ENCODE measurements at regions not wholly inside any gene's neighbourhood (a gene's known extent, or its start where the extent isn't known, plus 50 kb on each side); places are given as distances from the start of the nearest gene placed in this dataset.
"Not testable (repeated sequence)": the region's sequence is repeated elsewhere in the genome, so short reads cannot be mapped to it uniquely, and the experiment has no call there.

DNA sequence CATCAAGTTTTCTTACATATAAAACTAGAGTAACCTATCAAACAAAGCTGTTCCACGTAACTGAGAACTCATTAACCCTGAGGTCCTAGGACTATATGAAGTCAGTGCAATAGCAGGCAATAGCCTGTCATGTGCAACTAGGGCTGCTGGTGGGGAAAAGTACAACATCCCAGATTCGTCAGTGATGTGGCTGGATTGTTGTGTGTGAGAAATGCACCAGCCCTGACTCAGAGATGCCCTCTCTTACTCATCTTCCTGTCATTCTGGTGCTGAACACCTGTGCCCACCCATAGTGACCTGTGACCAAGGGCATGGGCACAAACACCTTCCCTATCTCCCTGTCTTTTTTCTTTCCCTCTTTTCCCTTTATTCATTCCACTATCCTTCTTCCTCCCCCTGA lies 504.2 kb downstream of the TUBA3C start:
- H3K27me3 Mint-ChIP-seq, H3K36me3 Mint-ChIP-seq, H3K9me3 Mint-ChIP-seq, H3K4me3 Mint-ChIP-seq, CTCF ChIA-PET, DNase-seq, H3K4me1 Mint-ChIP-seq, H3K27ac Mint-ChIP-seq: not testable (repeated sequence)

DNA sequence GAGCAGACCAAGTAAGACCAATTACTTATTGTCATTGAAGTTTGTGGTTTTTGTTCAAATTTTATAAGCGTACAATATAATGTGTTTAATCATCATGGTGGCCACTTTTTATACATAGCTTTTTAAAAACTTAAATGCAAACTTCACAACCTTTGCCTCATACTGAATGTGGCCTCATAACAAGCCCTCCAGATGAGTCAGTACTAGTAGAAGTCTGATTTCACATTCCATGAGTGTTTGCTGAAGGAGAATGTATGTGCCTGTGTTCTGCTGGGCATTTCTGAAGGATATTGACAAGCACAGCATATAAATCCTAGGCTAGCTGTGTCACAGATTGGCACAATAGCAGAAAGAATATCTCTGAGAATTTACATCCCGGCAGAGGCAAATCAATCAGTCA lies 506.4 kb downstream of the TUBA3C start:
- CTCF ChIA-PET: not testable (repeated sequence)

GRCh38 chr13:18673794-18674193 lies 507.8 kb downstream of the TUBA3C start:
- not testable (repeated sequence) for H3K27ac Mint-ChIP-seq, H3K4me1 Mint-ChIP-seq, H3K36me3 Mint-ChIP-seq

More for the DNA sequence above, 506.4 kb downstream of the TUBA3C start:
- DNase-seq, H3K27ac Mint-ChIP-seq, H3K36me3 Mint-ChIP-seq, H3K9me3 Mint-ChIP-seq, H3K27me3 Mint-ChIP-seq, H3K4me3 Mint-ChIP-seq, H3K4me1 Mint-ChIP-seq: not testable (repeated sequence)

DNA sequence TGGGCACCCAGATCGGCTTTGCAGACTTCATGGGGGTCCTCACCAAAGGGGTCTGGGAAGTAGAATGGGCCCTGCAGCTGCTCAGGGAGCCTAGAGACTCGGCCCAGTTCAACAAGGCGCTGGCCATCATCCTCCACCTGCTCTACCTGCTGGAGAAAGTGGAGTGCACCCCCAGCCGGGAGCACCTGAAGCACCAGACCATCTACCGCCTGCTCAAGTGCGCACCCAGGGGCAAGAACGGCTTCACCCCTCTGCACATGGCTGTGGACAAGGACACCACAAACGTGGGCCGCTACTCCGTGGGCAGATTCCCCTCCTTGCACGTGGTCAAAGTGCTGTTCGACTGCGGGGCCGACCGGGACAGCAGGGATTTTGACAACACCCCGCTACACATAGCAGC lies 515.0 kb downstream of the TUBA3C start:
- H3K36me3 Mint-ChIP-seq, DNase-seq, H3K27me3 Mint-ChIP-seq, H3K27ac Mint-ChIP-seq, CTCF ChIA-PET, H3K4me1 Mint-ChIP-seq, H3K4me3 Mint-ChIP-seq, H3K9me3 Mint-ChIP-seq: not testable (repeated sequence)

More at GRCh38 chr13:18673794-18674193, 507.8 kb downstream of the TUBA3C start:
- H3K9me3 Mint-ChIP-seq, DNase-seq, H3K4me3 Mint-ChIP-seq, H3K27me3 Mint-ChIP-seq, CTCF ChIA-PET: not testable (repeated sequence)

DNA sequence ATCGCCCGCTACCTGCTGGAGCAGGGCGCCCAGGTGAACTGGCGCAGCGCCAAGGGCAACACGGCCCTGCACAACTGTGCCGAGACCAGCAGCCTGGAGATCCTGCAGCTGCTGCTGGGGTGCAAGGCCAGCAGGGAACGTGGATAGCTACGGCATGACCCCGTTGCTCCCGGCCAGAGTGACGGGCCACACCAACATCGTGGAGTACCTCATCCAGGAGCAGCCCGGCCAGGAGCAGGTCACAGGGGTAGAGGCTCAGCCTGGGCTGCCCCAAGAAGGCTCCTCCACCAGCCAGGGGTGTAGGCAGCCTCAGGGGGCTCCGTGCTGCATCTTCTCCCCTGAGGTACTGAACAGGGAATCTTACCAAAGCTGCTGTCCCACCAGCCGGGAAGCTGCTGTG lies 515.9 kb downstream of the TUBA3C start:
- H3K27ac Mint-ChIP-seq, H3K27me3 Mint-ChIP-seq, H3K9me3 Mint-ChIP-seq, H3K4me1 Mint-ChIP-seq, DNase-seq, CTCF ChIA-PET, H3K36me3 Mint-ChIP-seq, H3K4me3 Mint-ChIP-seq: not testable (repeated sequence)

- H3K27ac Mint-ChIP-seq, H3K9me3 Mint-ChIP-seq, H3K36me3 Mint-ChIP-seq, H3K4me1 Mint-ChIP-seq, H3K27me3 Mint-ChIP-seq, DNase-seq, H3K4me3 Mint-ChIP-seq, CTCF ChIA-PET: not testable (repeated sequence)
Observed at GRCh38 chr13:18665124-18665523, 516.5 kb downstream of the TUBA3C start.

DNA sequence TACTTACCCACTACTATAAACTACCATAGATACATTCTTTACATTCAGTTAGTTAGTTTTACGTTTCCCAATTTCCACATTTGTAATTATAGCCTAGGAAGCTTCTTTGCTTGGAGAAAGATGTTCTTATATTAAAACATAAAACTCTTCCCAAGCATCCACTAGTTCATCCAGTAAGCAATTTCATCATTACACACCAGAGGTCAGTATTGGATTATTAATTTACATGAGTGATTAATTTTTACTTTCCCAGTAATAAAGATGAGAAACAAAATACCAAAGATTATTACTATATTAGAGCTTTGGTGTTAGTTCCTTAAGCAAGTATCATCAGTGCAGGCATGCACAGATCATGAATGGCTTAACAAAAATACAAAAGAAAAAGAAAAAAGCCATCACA lies 518.4 kb downstream of the TUBA3C start:
- H3K4me3 Mint-ChIP-seq, H3K27me3 Mint-ChIP-seq, CTCF ChIA-PET, H3K27ac Mint-ChIP-seq, H3K9me3 Mint-ChIP-seq, H3K4me1 Mint-ChIP-seq, H3K36me3 Mint-ChIP-seq, DNase-seq: not testable (repeated sequence)

DNA sequence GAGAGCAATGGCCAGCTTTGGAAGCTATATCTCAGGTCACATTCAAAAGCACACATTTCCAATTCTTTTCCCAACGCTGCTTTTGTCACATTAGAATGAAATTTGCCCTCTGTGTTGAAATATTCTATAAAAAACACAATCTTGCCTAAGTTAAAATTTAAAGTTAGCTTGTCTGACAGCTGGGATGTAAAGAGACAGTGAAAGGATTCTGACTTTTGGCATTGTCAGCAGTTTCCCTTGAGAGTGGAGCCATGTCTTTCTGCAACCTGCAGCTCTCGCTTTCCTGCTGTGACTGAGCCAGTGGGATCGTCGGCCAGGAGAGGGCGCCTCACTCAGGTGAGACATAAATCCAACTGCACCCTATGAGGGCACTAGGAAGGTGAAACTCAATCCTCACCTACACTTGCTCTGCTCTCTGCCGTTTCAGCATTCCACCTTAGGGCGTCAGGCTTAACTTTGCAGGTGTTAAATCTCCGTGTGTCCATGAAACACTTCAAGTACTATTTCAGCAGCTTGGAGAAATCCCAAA lies 537.9 kb downstream of the TUBA3C start:
- DNase-seq: peak; percentile 50
- CTCF ChIA-PET, H3K4me1 Mint-ChIP-seq: not testable (repeated sequence)

DNA sequence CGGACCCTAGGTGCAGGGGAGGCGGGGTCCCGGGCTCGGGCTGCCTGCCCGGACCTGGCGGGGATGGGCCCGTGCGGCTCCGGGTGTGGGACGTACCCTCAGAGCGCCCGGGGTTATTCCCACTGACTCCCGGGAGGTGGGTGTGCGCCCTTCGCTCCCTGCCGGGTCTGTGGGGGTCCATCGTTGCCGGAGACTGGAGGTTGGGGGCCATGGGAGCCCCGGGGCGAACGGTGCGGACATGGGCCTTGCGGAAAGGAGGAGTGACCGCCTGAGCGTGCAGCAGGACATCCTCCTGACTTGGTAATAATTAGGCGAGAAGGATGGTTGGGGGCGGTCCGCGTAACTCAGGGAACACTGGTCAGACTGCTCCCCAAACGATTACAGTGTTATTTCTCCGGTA lies 552.7 kb downstream of the TUBA3C start:
- H3K4me3 Mint-ChIP-seq, H3K4me1 Mint-ChIP-seq, H3K27ac Mint-ChIP-seq, DNase-seq, CTCF ChIA-PET, H3K27me3 Mint-ChIP-seq, H3K9me3 Mint-ChIP-seq, H3K36me3 Mint-ChIP-seq: not testable (repeated sequence)

More for the DNA sequence above, 537.9 kb downstream of the TUBA3C start:
- H3K36me3 Mint-ChIP-seq, H3K27me3 Mint-ChIP-seq, H3K27ac Mint-ChIP-seq, H3K4me3 Mint-ChIP-seq, H3K9me3 Mint-ChIP-seq: not testable (repeated sequence)

DNA sequence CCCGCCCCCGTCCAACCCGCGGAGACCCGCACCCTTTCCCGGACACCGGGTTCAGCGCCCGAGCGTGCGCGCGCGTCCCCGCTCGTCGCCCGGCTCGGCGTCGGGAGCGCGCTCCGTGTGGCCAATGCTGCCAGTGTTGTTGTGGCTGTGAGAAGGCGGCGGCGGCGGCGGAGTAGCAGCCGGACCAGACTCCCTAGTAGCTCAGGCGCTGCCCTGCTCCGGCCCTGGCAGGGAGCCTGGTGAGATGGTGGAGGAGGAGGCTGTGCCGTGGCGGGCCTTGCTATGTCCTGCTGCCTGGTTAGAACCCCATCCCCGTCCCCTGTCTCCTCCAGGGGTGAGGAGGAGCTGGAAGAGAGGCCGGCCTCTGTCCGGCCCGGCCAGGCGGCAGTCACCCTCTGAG lies 553.2 kb downstream of the TUBA3C start:
- CTCF ChIA-PET: no interaction called here
- H3K4me3 Mint-ChIP-seq: no peak overlapping the region
- no peaks in the 10 kb centered on the region for H3K4me1 Mint-ChIP-seq
- DNase-seq: no peak
- H3K9me3 Mint-ChIP-seq: peaks cover 2% of the 10 kb centered on the region
- no peak overlapping the region for H3K27ac Mint-ChIP-seq
- H3K27me3 Mint-ChIP-seq: no peaks in the 10 kb centered on the region
- no peaks in the 10 kb centered on the region for H3K36me3 Mint-ChIP-seq

DNA sequence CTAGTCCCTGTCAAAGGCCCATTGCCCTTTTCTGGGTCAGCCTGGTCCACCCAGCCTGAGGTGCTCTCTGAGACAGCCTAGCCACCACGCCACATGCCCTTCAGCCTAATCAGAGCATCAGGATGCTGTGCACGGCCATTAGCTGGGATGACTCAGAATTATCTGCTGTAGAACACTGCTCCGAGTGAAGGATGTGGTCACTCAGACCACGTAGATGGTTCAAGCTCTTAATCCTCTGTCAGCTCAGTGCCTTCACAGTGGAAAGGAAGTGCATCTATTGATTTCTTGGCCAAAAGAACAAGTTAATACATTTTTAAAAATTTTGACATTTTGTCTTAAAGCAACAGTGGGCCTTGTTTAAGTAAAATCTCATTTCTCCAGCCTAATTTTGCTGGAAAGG lies 557.6 kb downstream of the TUBA3C start:
- H3K4me1 Mint-ChIP-seq, H3K27ac Mint-ChIP-seq, H3K4me3 Mint-ChIP-seq, CTCF ChIA-PET, H3K9me3 Mint-ChIP-seq, H3K36me3 Mint-ChIP-seq, H3K27me3 Mint-ChIP-seq, DNase-seq: not testable (repeated sequence)

DNA sequence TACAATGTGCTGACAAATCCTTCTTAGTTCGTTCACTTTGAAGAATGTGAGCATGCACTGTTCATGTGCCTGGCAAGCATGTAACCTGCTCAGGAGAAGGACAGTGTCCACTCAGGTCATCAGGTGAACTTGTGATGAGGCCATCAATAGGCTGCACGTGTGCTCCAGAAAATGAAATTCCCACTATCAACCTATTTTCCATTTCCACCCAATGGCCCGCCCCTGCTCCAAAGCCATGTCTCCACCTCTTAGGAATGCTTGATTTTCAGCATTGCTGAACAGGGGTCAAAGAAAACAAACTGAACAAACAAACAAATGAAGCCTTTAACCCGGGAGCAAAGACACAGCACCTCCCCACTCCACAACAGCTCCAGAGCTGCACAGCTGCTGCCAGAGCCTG lies 563.2 kb downstream of the TUBA3C start:
- H3K27ac Mint-ChIP-seq, H3K27me3 Mint-ChIP-seq, H3K4me3 Mint-ChIP-seq, H3K9me3 Mint-ChIP-seq, H3K4me1 Mint-ChIP-seq, H3K36me3 Mint-ChIP-seq, DNase-seq, CTCF ChIA-PET: not testable (repeated sequence)

- H3K9me3 Mint-ChIP-seq, H3K4me3 Mint-ChIP-seq, H3K36me3 Mint-ChIP-seq, H3K4me1 Mint-ChIP-seq, H3K27ac Mint-ChIP-seq, H3K27me3 Mint-ChIP-seq, DNase-seq, CTCF ChIA-PET: not testable (repeated sequence)
Observed at GRCh38 chr13:18610476-18610875, 571.1 kb downstream of the TUBA3C start.

- H3K4me3 Mint-ChIP-seq, DNase-seq, H3K27me3 Mint-ChIP-seq, H3K27ac Mint-ChIP-seq, CTCF ChIA-PET, H3K4me1 Mint-ChIP-seq, H3K9me3 Mint-ChIP-seq, H3K36me3 Mint-ChIP-seq: not testable (repeated sequence)
Observed at GRCh38 chr13:18609371-18609770, 572.3 kb downstream of the TUBA3C start.

GRCh38 chr13:18608851-18609250 lies 572.8 kb downstream of the TUBA3C start:
- H3K27ac Mint-ChIP-seq, H3K36me3 Mint-ChIP-seq, DNase-seq, H3K27me3 Mint-ChIP-seq, CTCF ChIA-PET, H3K4me1 Mint-ChIP-seq, H3K9me3 Mint-ChIP-seq, H3K4me3 Mint-ChIP-seq: not testable (repeated sequence)

DNA sequence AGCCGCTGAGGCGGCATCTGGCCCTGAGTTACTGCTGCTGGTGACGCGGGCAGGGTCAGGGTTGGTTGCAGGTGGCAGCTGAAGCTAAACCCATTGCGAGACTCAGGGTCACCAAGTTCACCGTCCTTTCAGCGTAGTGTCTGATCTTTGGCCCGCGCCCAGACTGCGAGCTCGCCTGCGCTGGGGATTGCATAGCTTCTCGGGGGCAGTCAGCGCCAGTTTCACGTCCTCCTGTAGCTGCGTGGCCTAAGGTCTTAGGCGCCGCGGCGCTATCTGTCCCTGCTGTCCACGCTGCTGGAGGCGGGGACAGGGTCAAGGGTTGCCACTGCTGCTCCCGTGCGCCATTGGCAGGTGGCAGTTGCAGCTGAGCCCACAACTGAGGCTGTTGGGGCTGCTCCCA lies 581.3 kb downstream of the TUBA3C start:
- DNase-seq, H3K9me3 Mint-ChIP-seq, H3K27me3 Mint-ChIP-seq, H3K36me3 Mint-ChIP-seq, H3K4me1 Mint-ChIP-seq, CTCF ChIA-PET, H3K27ac Mint-ChIP-seq, H3K4me3 Mint-ChIP-seq: not testable (repeated sequence)

Data from activated naive CD4-positive, alpha-beta T cell treated with anti-CD3 and anti-CD28 coated beads, Interleukin-2, amount 10 ng/mL, durations not matched to agents 7 days and 5 days (primary cell).